KMS-11 (cell line): ENCODE measurements at regions not wholly inside any gene's neighbourhood (a gene's known extent, or its start where the extent isn't known, plus 50 kb on each side); places are given as distances from the start of the nearest gene placed in this dataset.

Experiments used
- H2AFZ ChIP-seq: fragments of 200-600 bp; sonication (generic); 2 replicates; pipeline ENCODE4 v1.6.1; 2016; ENCODE audit warnings: antibody characterized with exemption, mixed run types, low read depth
- H3K27ac ChIP-seq: fragments of 200-600 bp; sonication (generic); 2 replicates; pipeline ENCODE4 v1.6.1; 2016; ENCODE audit warnings: mild to moderate bottlenecking, mixed run types
- H3K27me3 ChIP-seq: fragments of 200-600 bp; sonication (generic); 2 replicates; pipeline ENCODE4 v1.6.1; 2017; ENCODE audit warnings: mild to moderate bottlenecking, low read depth, mixed run types, moderate library complexity; ENCODE audit not compliant: insufficient read depth
- H3K36me3 ChIP-seq: fragments of 200-600 bp; sonication (generic); 2 replicates; pipeline ENCODE4 v1.6.1; 2017; ENCODE audit warnings: mild to moderate bottlenecking, mixed run types; ENCODE audit not compliant: insufficient read depth
- H3K4me1 ChIP-seq: fragments of 200-600 bp; sonication (generic); 2 replicates; pipeline ENCODE4 v1.6.1; 2016; ENCODE audit warnings: mild to moderate bottlenecking, low read depth, mixed run types; ENCODE audit not compliant: poor library complexity, severe bottlenecking
- H3K4me2 ChIP-seq: fragments of 200-600 bp; sonication (generic); 2 replicates; pipeline ENCODE4 v1.7.0; 2016; ENCODE audit warnings: mild to moderate bottlenecking, mixed run types
- H3K4me3 ChIP-seq: fragments of 200-600 bp; sonication (generic); IDR thresholded peaks from 2 replicates; pipeline ENCODE4 v1.6.1; 2017; ENCODE audit warnings: low read depth, low read length, mixed read lengths; ENCODE audit not compliant: insufficient read depth
- H3K79me2 ChIP-seq: fragments of 200-600 bp; sonication (generic); 2 replicates; pipeline ENCODE4 v1.6.1; 2016; ENCODE audit warnings: low read depth, mixed run types; ENCODE audit not compliant: insufficient read depth
- H3K9ac ChIP-seq: fragments of 200-600 bp; sonication (generic); 2 replicates; pipeline ENCODE4 v1.6.1; 2016; ENCODE audit warnings: mild to moderate bottlenecking, mixed run types
- H4K20me1 ChIP-seq: fragments of 200-600 bp; sonication (generic); 2 replicates; pipeline ENCODE4 v1.6.1; 2016; ENCODE audit warnings: mild to moderate bottlenecking, mixed run types; ENCODE audit not compliant: insufficient read depth
- CTCF ChIP-seq: fragments of 200-600 bp; sonication (generic); conservative IDR thresholded peaks from 2 replicates; pipeline ENCODE4 v1.6.1; 2017; ENCODE audit warnings: low read depth, mild to moderate bottlenecking, antibody characterized with exemption, low read length, moderate library complexity, mixed read lengths

GRCh38 chr5:168126606-168127005 lies 164.8 kb upstream of the WWC1 start:
- Histone ChIP-seq H3K27ac (no peak overlapping the region), H3K4me2 (no peak overlapping the region), H3K4me3 (no peak overlapping the region), H2AFZ (no peak overlapping the region), H3K79me2 (no peaks in the 10 kb centered on the region), H3K9ac (no peak overlapping the region), H3K36me3 (no peaks in the 10 kb centered on the region), H3K27me3 (no peaks in the 10 kb centered on the region), H3K4me1 (peaks cover 20% of the 10 kb centered on the region), H4K20me1 (no peaks in the 10 kb centered on the region)
- TF ChIP-seq CTCF = no peak

- Histone ChIP-seq H2AFZ (no peak overlapping the region), H3K27me3 (no peaks in the 10 kb centered on the region), H3K4me1 (peaks cover 20% of the 10 kb centered on the region), H3K27ac (no peak overlapping the region), H3K4me2 (no peak overlapping the region), H4K20me1 (no peaks in the 10 kb centered on the region), H3K4me3 (no peak overlapping the region), H3K9ac (no peak overlapping the region), H3K79me2 (no peaks in the 10 kb centered on the region), H3K36me3 (no peaks in the 10 kb centered on the region)
- TF ChIP-seq CTCF = no peak
Measured at GRCh38 chr5:168128111-168128510, 163.3 kb upstream of the WWC1 start.

- Histone ChIP-seq H3K36me3 (no peaks in the 10 kb centered on the region), H3K79me2 (no peaks in the 10 kb centered on the region), H3K4me3 (no peak overlapping the region), H3K9ac (no peak overlapping the region), H2AFZ (no peak overlapping the region), H3K4me1 (peaks cover 16% of the 10 kb centered on the region), H3K27ac (no peak overlapping the region), H3K4me2 (no peak overlapping the region), H3K27me3 (no peaks in the 10 kb centered on the region), H4K20me1 (no peaks in the 10 kb centered on the region)
- TF ChIP-seq CTCF = no peak
Measured at GRCh38 chr5:168128557-168128956, 162.9 kb upstream of the WWC1 start.

GRCh38 chr5:168131519-168131918 lies 159.9 kb upstream of the WWC1 start:
- H3K4me3 ChIP-seq = no peak overlapping the region
- H3K9ac ChIP-seq = no peak overlapping the region
- no peak overlapping the region for H2AFZ ChIP-seq
- H3K27me3 ChIP-seq = no peaks in the 10 kb centered on the region
- TF ChIP-seq CTCF = no peak
- H3K36me3 ChIP-seq = no peaks in the 10 kb centered on the region
- H3K79me2 ChIP-seq = no peaks in the 10 kb centered on the region
- peaks cover 22% of the 10 kb centered on the region for H3K4me1 ChIP-seq
- H3K27ac ChIP-seq = no peak overlapping the region
- H3K4me2 ChIP-seq = no peak overlapping the region
- H4K20me1 ChIP-seq = no peaks in the 10 kb centered on the region
